Parathyroid adenoma (tissue), 2 donors: ENCODE measurements at regions not wholly inside any gene's neighbourhood (a gene's known extent, or its start where the extent isn't known, plus 50 kb on each side); places are given as distances from the start of the nearest gene placed in this dataset.

Experiments
- H2AFZ ChIP-seq: fragments of 300-600 bp; sonication (generic); one replicate; pipeline ENCODE4 v1.7.0; 2017; ENCODE audit warnings: antibody characterized with exemption, mild to moderate bottlenecking
- H3K27ac ChIP-seq: fragments of 300-600 bp; sonication (generic); one replicate; pipeline ENCODE4 v1.7.0; 2017
- H3K27me3 ChIP-seq: fragments of 300-600 bp; sonication (generic); one replicate; pipeline ENCODE4 v1.7.0; 2017; ENCODE audit warnings: low read length; ENCODE audit not compliant: control insufficient read depth, insufficient read depth
- H3K36me3 ChIP-seq: fragments of 300-600 bp; sonication (generic); one replicate; pipeline ENCODE4 v1.7.0; 2017; ENCODE audit warnings: low read length; ENCODE audit not compliant: control insufficient read depth, insufficient read depth
- H3K4me1 ChIP-seq: fragments of 300-600 bp; sonication (generic); one replicate; pipeline ENCODE4 v1.7.0; 2017; ENCODE audit warnings: control low read depth
- H3K4me2 ChIP-seq: fragments of 300-600 bp; sonication (generic); one replicate; pipeline ENCODE4 v1.7.0; 2017; ENCODE audit warnings: low read length
- H3K4me3 ChIP-seq: fragments of 300-600 bp; sonication (generic); one replicate; pipeline ENCODE4 v1.7.0; 2017; ENCODE audit warnings: low read depth, low read length
- H3K79me2 ChIP-seq: fragments of 300-600 bp; sonication (generic); one replicate; pipeline ENCODE4 v1.7.0; 2017; ENCODE audit warnings: control low read depth
- H3K9ac ChIP-seq: fragments of 300-600 bp; sonication (generic); one replicate; pipeline ENCODE4 v1.7.0; 2017; ENCODE audit warnings: mild to moderate bottlenecking
- H3K9me3 ChIP-seq: fragments of 300-600 bp; sonication (generic); one replicate; pipeline ENCODE4 v1.7.0; 2017; ENCODE audit warnings: low read length; ENCODE audit not compliant: control insufficient read depth
- TF ChIP-seq, protein P1 (sequence below): fragments of 300-600 bp; sonication (generic); IDR thresholded peaks from one replicate; pipeline ENCODE4 v1.7.0; 2017; ENCODE audit warnings: antibody characterized with exemption, mild to moderate bottlenecking
- donor health status: primary hyperparathyroidism.

DNA sequence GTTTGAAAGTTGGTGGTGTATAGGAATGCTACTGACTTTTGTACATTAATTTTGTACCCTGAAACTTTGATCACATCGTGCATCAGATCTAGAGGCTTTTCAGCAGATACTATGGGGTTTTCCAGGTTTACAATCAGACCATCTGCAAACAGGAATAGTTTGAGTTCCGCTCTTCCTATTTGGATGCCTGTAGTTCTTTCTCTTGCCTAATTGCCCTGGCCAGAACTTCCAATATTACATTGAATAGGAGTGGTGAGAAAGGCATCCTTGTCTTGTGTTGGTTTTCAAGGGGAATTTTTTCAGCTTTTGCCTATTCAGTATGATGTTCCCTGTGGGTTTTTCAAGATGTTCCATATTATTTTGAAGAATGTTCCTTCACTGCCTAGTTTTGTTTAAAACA is 633.5 kb downstream of the KCNJ3 start:
- no peaks in the 10 kb centered on the region for H3K9me3 ChIP-seq
- no peaks in the 10 kb centered on the region for H3K4me1 ChIP-seq
- H3K27me3 ChIP-seq: no peaks in the 10 kb centered on the region
- no peak overlapping the region for H3K4me3 ChIP-seq
- H3K27ac ChIP-seq: no peak overlapping the region
- no peak overlapping the region for H3K9ac ChIP-seq
- no peak overlapping the region for H2AFZ ChIP-seq
- no peaks in the 10 kb centered on the region for H3K79me2 ChIP-seq
- TF ChIP-seq, protein P1, sequence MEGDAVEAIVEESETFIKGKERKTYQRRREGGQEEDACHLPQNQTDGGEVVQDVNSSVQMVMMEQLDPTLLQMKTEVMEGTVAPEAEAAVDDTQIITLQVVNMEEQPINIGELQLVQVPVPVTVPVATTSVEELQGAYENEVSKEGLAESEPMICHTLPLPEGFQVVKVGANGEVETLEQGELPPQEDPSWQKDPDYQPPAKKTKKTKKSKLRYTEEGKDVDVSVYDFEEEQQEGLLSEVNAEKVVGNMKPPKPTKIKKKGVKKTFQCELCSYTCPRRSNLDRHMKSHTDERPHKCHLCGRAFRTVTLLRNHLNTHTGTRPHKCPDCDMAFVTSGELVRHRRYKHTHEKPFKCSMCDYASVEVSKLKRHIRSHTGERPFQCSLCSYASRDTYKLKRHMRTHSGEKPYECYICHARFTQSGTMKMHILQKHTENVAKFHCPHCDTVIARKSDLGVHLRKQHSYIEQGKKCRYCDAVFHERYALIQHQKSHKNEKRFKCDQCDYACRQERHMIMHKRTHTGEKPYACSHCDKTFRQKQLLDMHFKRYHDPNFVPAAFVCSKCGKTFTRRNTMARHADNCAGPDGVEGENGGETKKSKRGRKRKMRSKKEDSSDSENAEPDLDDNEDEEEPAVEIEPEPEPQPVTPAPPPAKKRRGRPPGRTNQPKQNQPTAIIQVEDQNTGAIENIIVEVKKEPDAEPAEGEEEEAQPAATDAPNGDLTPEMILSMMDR: no peak
- no peak overlapping the region for H3K4me2 ChIP-seq
- no peaks in the 10 kb centered on the region for H3K36me3 ChIP-seq

DNA sequence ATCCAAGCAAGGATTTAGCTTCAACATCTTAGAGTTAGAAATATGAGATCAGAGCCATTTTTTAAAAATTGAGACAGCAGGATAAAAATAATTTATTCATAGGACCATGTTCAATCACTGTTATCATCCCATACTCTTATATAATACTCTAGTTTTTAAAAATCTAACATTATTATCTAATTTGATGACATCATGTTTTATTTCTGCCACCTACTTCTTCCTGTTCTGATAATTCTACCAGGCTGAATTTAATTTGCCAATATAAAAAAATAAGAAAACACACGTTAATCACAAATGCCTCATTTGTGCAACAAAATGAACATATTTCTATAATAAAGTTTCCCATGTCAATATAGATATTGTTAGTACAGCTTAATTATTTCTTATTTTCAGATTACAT is 621.7 kb downstream of the KCNJ3 start:
- Histone ChIP-seq H3K4me1 (no peaks in the 10 kb centered on the region), H3K9me3 (no peaks in the 10 kb centered on the region), H3K4me2 (no peak overlapping the region), H3K27me3 (no peaks in the 10 kb centered on the region), H3K36me3 (no peaks in the 10 kb centered on the region), H2AFZ (no peak overlapping the region), H3K9ac (no peak overlapping the region), H3K27ac (no peak overlapping the region), H3K79me2 (no peaks in the 10 kb centered on the region), H3K4me3 (no peak overlapping the region)
- TF ChIP-seq, protein P1: no peak

DNA sequence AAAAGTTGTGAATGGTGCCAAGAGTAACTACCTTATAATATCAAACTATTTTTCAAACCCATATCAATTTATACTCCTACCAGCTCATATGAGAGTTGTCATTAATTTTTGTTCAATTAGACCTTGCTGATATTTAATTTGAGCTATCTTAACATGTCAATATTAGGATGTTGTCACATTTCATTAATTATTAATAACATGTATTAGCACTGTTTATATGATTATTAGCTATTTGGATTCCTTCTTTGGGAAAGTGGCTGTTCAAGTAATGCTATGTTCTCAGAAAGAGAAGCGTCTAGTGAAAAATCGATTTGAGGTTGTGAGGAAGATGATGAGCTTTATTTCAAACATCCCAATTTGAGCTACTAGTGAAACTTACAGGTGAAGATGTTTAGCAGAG is 620.2 kb downstream of the KCNJ3 start:
- Histone ChIP-seq H2AFZ (no peak overlapping the region), H3K4me2 (no peak overlapping the region), H3K27me3 (no peaks in the 10 kb centered on the region), H3K4me3 (no peak overlapping the region), H3K27ac (no peak overlapping the region), H3K79me2 (no peaks in the 10 kb centered on the region), H3K4me1 (no peaks in the 10 kb centered on the region), H3K9me3 (no peaks in the 10 kb centered on the region), H3K9ac (no peak overlapping the region), H3K36me3 (no peaks in the 10 kb centered on the region)
- TF ChIP-seq, protein P1: no peak

DNA sequence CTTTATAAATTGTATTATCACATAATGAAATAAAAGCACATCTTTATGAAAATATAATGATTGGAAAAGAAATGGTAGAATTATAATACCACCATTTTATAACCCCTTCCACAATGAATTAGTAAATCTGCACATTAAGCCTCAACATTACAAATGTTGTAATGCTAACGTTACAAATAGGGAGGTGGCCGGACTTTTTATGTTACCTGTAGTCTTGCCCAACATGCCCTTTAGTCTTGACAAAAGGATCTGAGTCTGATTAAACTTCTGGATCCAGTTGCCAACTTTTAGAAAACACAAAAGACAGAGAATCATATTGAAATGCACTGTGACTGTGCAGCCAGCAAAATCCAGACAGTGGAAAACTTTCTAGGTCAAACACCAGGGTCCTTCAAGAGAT is 617.3 kb downstream of the KCNJ3 start:
- TF ChIP-seq, protein P1: no peak
- Histone ChIP-seq H3K79me2 (no peaks in the 10 kb centered on the region), H3K27me3 (no peaks in the 10 kb centered on the region), H3K36me3 (no peaks in the 10 kb centered on the region), H3K4me3 (no peak overlapping the region), H2AFZ (no peak overlapping the region), H3K4me1 (no peaks in the 10 kb centered on the region), H3K9ac (no peak overlapping the region), H3K4me2 (no peak overlapping the region), H3K9me3 (no peaks in the 10 kb centered on the region), H3K27ac (no peak overlapping the region)

DNA sequence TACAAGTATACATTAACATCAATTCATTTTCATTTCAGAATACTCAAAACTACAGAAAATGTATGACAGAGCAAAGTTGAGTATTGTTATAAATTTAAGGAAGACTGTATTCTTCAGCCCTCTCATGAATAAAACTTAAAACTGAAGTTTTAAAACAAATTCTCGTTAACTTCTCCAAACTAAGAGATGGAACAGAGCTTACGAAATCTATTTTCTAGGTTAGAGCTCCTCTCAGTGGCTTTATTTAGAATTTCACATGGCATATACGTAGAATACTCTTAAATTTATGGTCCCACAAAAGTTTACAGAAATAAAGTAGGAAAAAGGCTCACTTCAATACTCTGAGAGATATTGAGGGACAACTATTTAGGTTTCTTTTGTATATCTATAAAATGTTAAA is 612.1 kb downstream of the KCNJ3 start:
- Histone ChIP-seq H3K9me3 (no peaks in the 10 kb centered on the region), H3K4me1 (no peaks in the 10 kb centered on the region), H3K79me2 (no peaks in the 10 kb centered on the region), H3K27ac (no peak overlapping the region), H3K9ac (no peak overlapping the region), H3K4me2 (no peak overlapping the region), H3K27me3 (no peaks in the 10 kb centered on the region), H2AFZ (no peak overlapping the region), H3K4me3 (no peak overlapping the region), H3K36me3 (no peaks in the 10 kb centered on the region)
- TF ChIP-seq, protein P1: peak; percentile 25
